Muscle of leg (tissue), 3 donors: ENCODE measurements at regions not wholly inside any gene's neighbourhood (a gene's known extent, or its start where the extent isn't known, plus 50 kb on each side); places are given as distances from the start of the nearest gene placed in this dataset.

Source experiments
- DNase-seq: peaks from one replicate; pipeline ENCODE4 v3.0.0; 2013
- H3K27ac ChIP-seq: one replicate; pipeline ENCODE4 v1.5.1; 2013; ENCODE audit warnings: mild to moderate bottlenecking, low read length, control low read depth
- H3K27me3 ChIP-seq: one replicate; pipeline ENCODE4 v1.6.1; 2013; ENCODE audit warnings: low read length; ENCODE audit not compliant: control insufficient read depth, insufficient read depth
- H3K36me3 ChIP-seq: one replicate; pipeline ENCODE4 v1.6.1; 2013; ENCODE audit warnings: low read length; ENCODE audit not compliant: control insufficient read depth, insufficient read depth
- H3K4me1 ChIP-seq: one replicate; pipeline ENCODE4 v1.6.1; 2013; ENCODE audit warnings: low read length; ENCODE audit not compliant: control insufficient read depth, insufficient read depth
- H3K4me3 ChIP-seq: one replicate; pipeline ENCODE4 v1.5.1; 2013; ENCODE audit warnings: low read length, control low read depth
- H3K9me3 ChIP-seq: replicated peaks from 2 replicates; pipeline ENCODE4 v1.6.1; 2013; ENCODE audit warnings: low read depth, low read length; ENCODE audit not compliant: control insufficient read depth
- WGBS: methylation state at CpG from one replicate; pipeline ENCODE4 v1.1.5; 2013; ENCODE audit warnings: missing lambda C conversion rate; ENCODE audit not compliant: insufficient coverage; 5-methylcytosine and 5-hydroxymethylcytosine counted together

DNA sequence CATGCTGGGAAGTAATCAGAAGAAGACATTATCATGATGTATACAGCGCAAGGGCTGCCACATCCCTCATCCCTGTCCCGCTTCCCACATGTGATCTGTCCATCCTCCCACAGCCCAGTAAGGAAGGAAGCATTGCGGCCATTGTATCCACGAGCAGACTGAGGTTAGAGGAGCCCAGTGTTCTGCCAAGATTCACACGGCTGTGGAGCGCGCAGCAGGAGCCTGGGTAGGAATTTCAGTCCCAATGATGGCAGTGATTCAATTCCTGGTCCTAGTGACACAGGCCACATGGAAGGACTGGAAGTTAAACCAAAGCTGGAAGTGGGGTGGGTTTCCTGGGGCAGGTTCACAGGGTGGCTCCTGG is 89.2 kb downstream of the RTL6 start:
- H3K9me3 ChIP-seq, result no peaks in the 10 kb centered on the region
- peak overlapping the region; percentile 90 for H3K27ac ChIP-seq
- DNase-seq, result no peak
- no peaks in the 10 kb centered on the region for H3K27me3 ChIP-seq
- peaks cover 59% of the 10 kb centered on the region for H3K4me1 ChIP-seq
- 70% methylated on average over 5 of the region's 7 CpGs for WGBS
- H3K4me3 ChIP-seq, result peak overlapping the region; percentile 54
- peaks cover 2% of the 10 kb centered on the region for H3K36me3 ChIP-seq

- no peak for DNase-seq
- no peak overlapping the region for H3K4me3 ChIP-seq
Observed at GRCh38 chr22:44407987-44408828, 89.8 kb downstream of the RTL6 start.

DNA sequence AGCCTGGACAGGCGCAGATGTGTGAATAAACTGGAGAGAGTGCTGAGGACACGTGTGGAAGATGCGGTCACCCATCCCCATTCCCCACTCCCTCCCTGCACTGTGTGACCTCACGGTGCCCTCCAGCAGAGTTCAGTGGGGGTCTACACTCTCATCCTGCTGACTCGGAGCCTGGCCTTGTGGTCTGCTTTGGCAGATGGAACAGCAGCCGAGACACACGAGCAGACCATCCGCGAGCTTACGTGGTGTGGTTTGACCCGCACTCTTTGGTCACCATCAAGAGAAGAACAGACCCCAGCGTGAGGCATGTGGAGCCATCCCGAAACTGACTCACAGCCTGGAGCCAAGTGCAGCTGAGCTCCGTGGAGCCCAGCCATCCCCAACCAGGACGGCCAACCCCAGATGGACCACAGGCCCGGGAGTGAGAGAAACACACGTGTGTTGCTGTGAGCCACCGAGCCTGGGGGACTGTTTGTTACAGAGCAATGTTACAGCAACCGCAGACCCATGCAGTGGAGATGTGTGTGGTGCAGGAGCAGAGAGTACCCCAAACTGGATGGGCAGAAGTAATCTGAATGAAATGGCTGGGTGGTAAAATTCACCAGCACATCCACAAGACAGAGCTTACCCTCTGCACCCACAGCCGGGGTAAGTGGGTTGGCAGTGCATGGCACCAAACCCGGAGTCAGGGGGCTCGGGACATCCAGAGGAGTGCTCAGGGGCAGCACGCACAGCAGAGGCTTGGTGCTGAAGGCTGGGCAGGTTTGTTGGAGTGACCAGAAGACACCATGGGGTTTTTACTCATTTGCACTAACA is 90.7 kb downstream of the RTL6 start:
- 77% methylated on average over 17 of the region's 23 CpGs for WGBS
- DNase-seq, result no peak
- no peaks in the 10 kb centered on the region for H3K9me3 ChIP-seq
- H3K36me3 ChIP-seq, result peaks cover 2% of the 10 kb centered on the region
- H3K27ac ChIP-seq, result no peak overlapping the region
- H3K4me3 ChIP-seq, result no peak overlapping the region
- no peaks in the 10 kb centered on the region for H3K27me3 ChIP-seq
- peaks cover 56% of the 10 kb centered on the region for H3K4me1 ChIP-seq

More at GRCh38 chr22:44407987-44408828, 89.8 kb downstream of the RTL6 start:
- H3K27ac ChIP-seq, result peak overlapping the region; percentile 90
- no peaks in the 10 kb centered on the region for H3K27me3 ChIP-seq
- H3K9me3 ChIP-seq, result no peaks in the 10 kb centered on the region
- 87% methylated on average over 14 of the region's 21 CpGs for WGBS
- peaks cover 60% of the 10 kb centered on the region for H3K4me1 ChIP-seq
- peaks cover 2% of the 10 kb centered on the region for H3K36me3 ChIP-seq

DNA sequence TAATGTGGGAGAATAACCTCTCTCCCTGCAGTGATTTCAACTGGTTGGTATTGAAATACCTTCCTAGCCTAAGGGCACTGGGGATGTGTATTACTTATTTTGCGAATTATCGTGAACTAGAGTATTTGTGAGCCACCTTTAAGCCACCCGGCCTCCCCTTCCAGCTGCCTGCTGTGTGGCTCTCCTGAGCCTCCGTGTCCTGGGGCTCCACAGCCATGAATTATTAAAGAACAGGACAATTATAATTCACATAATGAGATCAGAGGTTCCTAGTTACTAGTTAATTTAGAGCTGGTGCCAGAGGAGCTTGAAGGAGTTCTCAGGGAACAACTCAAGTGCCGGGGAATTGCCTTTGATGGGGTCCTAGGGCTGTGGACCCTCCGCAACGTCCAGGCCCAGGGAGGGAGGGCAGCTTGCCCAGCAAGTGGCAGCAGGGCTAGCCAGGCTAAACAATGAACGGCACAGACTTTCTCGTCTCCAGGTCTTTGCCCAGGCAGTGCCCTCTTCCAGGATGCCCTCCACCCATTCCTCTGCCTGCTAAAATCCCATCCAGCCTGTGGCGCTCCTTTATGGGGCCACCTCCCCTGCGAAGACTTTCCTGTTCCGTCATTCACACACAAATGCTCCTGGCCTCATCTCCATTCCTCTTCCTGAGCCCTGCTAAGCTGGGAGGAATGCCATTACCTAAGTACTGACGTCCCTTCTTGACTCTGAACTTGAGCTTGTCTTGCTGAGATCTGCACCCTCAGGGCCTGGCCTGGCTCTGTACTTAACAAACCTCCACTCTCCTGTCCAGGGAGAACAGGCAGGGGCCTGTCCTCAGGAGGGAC is 91.5 kb downstream of the RTL6 start:
- no peaks in the 10 kb centered on the region for H3K9me3 ChIP-seq
- WGBS, result 53% methylated on average over 9 of the region's 13 CpGs
- H3K4me3 ChIP-seq, result no peak overlapping the region
- peak; percentile 46 for DNase-seq
- H3K4me1 ChIP-seq, result peaks cover 53% of the 10 kb centered on the region
- no peak overlapping the region for H3K27ac ChIP-seq
- no peaks in the 10 kb centered on the region for H3K27me3 ChIP-seq
- H3K36me3 ChIP-seq, result peaks cover 2% of the 10 kb centered on the region

DNA sequence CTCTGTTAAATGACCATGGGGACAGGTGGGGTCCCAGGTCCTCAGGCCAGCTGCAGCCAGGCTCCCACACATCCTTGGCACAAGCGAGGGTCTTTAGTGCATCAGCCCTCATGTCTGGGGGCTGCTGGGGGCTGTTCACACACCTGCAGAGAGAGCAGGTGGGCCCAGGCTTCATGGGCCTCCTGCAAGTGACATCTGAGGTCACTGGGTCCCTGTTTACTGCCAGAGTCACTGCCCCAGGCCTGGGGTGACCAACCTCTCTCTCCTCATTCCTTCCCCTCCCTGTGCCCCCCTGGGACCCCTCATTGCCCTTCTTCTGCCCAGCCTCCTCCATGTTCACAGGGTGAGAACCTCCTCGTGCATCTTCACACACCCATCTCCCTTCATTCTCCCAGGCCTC is 92.4 kb downstream of the RTL6 start:
- no peak for DNase-seq
- H3K27ac ChIP-seq, result no peak overlapping the region
- no peak overlapping the region for H3K4me3 ChIP-seq
- WGBS, result 82% methylated on average over 1 of the region's 2 CpGs
- H3K36me3 ChIP-seq, result peaks cover 2% of the 10 kb centered on the region
- H3K9me3 ChIP-seq, result no peaks in the 10 kb centered on the region
- no peaks in the 10 kb centered on the region for H3K27me3 ChIP-seq
- peaks cover 48% of the 10 kb centered on the region for H3K4me1 ChIP-seq

GRCh38 chr22:44404341-44405020 is 91.7 kb upstream of the SHISAL1 start:
- 91% methylated on average over 12 of the region's 16 CpGs for WGBS
- Histone ChIP-seq H3K4me3 (no peak overlapping the region), H3K4me1 (peaks cover 52% of the 10 kb centered on the region), H3K9me3 (no peaks in the 10 kb centered on the region), H3K27me3 (peaks cover 3% of the 10 kb centered on the region), H3K36me3 (peaks cover 2% of the 10 kb centered on the region), H3K27ac (no peak overlapping the region)
- no peak for DNase-seq

- Histone ChIP-seq H3K4me1 (peaks cover 45% of the 10 kb centered on the region), H3K27me3 (peaks cover 3% of the 10 kb centered on the region), H3K9me3 (no peaks in the 10 kb centered on the region), H3K27ac (no peak overlapping the region), H3K4me3 (no peak overlapping the region), H3K36me3 (peaks cover 2% of the 10 kb centered on the region)
- WGBS, result 77% methylated on average over 9 of the region's 10 CpGs
- no peak for DNase-seq
Observed at GRCh38 chr22:44403602-44404329, 91.0 kb upstream of the SHISAL1 start.

DNA sequence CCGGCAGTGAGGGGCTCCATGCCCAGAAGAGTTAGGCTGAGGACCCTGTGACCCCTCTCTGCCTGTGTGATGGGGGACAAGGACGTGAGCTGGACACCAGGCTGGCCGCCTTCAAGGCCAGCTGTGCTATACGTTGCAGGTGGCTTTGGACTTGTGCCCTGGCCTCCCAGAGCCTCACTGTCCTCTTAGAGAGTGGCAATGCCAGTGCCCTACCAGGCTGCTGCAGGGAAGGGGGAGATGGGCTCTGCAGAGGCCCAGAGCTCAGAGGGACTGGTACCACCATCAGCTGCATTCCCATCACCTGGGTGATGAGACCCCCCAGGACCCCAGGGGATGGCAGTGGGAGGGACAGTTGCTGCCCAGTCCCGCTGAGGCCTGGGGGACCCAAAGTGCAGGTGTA is 90.4 kb upstream of the SHISAL1 start:
- peaks cover 40% of the 10 kb centered on the region for H3K4me1 ChIP-seq
- no peak overlapping the region for H3K4me3 ChIP-seq
- H3K9me3 ChIP-seq, result no peaks in the 10 kb centered on the region
- H3K36me3 ChIP-seq, result peaks cover 2% of the 10 kb centered on the region
- H3K27me3 ChIP-seq, result peaks cover 3% of the 10 kb centered on the region
- DNase-seq, result peak; percentile 1
- no peak overlapping the region for H3K27ac ChIP-seq
- WGBS, result 76% methylated on average over 4 of the region's 5 CpGs
